ENCODE measurements at regions not wholly inside any gene's neighbourhood (a gene's known extent, or its start where the extent isn't known, plus 50 kb on each side); places are given as distances from the start of the nearest gene placed in this dataset.

DNA sequence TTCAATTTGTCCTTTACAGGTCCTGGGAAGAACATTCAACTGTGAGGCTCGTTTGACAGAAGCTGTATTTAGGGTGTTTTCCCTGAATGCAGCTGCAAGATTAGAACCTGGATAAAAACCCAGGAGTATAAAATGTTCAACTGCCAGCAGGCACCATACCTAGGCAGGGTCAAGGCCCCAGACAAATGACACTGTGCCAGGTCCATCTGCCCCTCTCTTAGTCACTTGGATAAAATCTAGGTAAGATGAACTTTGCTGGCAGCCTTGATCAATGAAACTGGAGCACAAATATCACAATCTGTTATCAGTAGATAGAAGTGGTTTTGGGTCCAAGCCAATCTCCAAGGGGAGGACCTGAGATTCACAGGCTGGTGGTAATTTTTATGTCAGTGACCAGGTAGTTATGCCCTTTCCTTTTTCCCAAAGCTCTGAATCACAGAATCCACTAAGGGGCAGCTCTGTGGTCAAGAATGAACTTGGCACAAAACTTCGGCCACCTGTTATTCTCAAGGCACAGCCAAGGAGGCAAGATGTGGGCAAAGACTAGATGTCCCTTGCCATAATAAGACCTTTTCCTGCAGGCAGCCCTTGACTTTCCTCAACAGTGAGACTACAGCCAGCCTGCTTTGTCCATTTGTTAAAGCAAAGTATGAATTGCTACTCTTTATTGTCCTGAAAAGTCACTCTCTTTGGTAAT, 501.0 kb downstream of the PPARGC1A start:
- no peak for DNase-seq

DNA sequence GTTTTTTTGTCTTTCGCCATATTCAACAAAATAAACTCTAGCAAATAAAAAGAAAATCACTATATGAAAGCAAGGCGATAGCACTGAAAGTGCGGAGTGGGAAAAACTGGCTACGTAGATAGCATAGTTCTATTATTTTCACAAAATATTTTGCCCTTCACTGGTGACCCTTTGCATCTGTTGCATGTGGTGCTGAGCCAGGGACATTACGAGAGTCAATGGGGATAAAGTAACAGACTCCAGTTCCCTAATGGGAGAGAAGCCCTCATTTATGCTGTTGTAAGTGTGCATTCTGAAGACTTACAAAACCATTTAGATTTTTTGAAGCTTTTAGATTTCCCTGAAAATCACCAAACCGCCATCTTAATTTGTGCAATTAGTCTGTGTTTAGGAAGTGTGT, 501.6 kb downstream of the PPARGC1A start:
- DNase-seq = no peak

- DNase-seq = no peak
These were observed 505.1 kb downstream of the PPARGC1A start for GRCh38 chr4:23384741-23385140.

GRCh38 chr4:23382879-23383278, 507.0 kb downstream of the PPARGC1A start:
- no peak for DNase-seq

GRCh38 chr4:23374259-23374658, 515.6 kb downstream of the PPARGC1A start:
- DNase-seq = no peak

- no peak for DNase-seq
These were observed 516.6 kb downstream of the PPARGC1A start for GRCh38 chr4:23373261-23373660.

GRCh38 chr4:23371533-23371932, 518.3 kb downstream of the PPARGC1A start:
- DNase-seq = no peak

GRCh38 chr4:23369331-23369730, 520.5 kb downstream of the PPARGC1A start:
- no peak for DNase-seq

GRCh38 chr4:23368081-23368697, 521.7 kb downstream of the PPARGC1A start:
- DNase-seq = no peak

DNA sequence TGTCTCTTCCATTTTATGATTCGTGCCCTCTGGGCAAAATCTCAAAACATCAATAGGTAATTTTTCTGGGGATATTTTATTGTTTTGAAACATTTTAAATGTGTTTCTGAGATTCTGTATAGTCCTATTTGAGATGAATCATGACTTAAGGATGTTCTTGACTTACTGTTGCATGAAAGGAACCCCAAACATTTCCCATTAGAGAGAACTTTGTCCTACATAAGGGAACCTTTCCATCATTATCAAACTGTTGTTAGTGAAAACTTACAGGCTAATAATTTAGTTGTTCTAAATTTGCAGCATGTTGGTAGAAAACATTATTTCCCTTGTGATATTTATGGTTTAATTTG, 523.3 kb downstream of the PPARGC1A start:
- no peak for DNase-seq

GRCh38 chr4:23365871-23366556, 523.8 kb downstream of the PPARGC1A start:
- no peak for DNase-seq

DNA sequence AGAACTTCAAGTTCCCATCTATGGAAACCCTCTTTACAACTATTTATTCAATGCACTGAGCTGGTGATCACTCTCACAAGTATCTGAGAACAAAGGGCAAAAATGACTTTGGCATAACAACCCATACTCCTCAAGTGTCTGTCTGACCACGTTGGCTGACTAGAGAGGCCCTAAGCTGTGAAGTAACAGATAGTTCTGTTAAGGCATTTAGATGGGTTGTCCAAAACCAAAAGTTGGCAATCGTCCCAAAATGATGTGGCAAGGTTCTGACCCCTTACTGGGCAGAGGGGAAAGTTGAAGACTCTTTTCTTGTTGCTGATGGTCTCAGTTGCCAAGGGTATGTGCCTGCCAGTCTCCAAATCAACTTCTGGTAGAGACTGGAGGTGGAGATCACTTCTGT, 524.8 kb downstream of the PPARGC1A start:
- DNase-seq = no peak

- no peak for DNase-seq
These were observed 525.7 kb downstream of the PPARGC1A start for GRCh38 chr4:23364167-23364566.

GRCh38 chr4:23361453-23361852, 528.4 kb downstream of the PPARGC1A start:
- no peak for DNase-seq

GRCh38 chr4:23360718-23361117, 529.1 kb downstream of the PPARGC1A start:
- DNase-seq = no peak

GRCh38 chr4:23355258-23355657, 534.6 kb downstream of the PPARGC1A start:
- DNase-seq = no peak

DNA sequence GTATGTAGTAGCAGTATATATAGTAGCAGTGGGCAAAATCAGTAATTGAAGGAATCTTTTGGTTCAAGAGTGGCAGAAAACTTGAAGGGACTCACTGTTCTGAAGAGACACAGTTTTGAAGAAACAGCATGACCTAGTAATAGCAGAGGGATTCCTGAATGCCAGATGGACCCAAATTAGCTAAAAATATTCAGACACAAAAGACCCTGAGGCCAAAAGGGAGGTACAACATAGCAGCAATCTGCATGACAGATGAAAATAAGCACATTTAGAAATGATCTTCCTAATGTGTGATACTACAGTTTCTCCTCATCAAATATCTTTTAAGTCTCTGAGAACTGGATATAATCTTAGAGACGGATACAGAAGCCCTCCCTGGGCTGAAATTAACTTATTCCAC, 536.6 kb downstream of the PPARGC1A start:
- DNase-seq = no peak

- no peak for DNase-seq
These were observed 540.9 kb downstream of the PPARGC1A start for GRCh38 chr4:23348789-23349498.

DNA sequence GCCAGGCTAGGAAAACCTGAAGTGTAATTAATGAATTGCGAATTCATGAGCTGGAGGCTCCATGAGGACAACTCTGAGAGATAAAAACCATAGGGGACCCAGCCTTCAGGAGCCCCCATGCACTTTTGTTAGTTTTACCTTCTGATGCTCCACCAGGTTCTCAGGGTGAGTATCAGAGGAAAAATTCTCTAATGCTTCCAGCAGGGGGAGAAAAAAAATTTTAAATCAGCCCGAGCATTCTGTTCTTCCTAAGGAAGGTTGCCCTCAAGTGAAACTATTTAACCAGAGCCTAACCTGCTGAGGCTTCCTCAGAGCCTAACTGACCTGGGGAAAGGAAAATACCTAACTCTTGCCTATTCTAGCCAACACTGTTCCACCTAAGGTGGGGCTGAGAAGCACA, 552.6 kb downstream of the PPARGC1A start:
- DNase-seq = no peak

- DNase-seq = peak; percentile 46
These were observed 555.6 kb downstream of the PPARGC1A start for GRCh38 chr4:23333946-23334878.

DNA sequence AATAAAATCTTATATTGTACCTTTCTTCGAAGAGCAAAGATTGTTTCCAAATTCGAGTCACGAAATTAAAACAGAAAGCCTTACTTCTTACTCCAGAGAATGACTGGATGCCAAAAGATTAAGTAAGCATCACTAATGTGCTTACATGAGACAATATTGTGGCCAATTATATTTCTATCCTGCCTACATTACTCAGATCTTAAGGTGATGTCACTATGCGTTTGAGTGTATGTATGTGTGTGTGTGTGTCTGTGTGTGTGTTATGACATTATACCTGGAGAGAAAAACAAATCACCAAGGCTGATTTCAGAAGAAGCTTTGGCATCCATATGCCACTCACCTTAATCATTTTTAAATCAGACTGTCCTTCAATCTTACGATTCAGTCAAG, 556.3 kb downstream of the PPARGC1A start:
- DNase-seq = no peak

DNA sequence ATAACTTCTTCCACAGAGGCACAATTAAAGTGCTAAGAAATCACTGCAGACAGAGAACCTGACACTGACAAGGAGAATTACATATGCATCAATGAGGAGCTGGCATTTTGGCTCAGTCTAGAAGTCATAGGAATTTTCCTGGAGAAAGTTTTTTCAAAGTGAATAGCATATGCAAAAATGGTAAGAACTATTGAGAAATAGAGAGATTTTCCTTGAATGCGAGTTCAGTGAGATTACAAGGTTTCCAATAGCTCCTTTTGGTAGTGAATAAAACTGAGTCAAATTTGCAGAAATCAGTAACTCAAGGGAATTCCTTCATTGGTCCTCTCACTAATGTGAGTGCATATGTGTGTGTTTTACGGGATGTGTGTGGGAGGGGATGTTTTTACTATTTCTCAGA, 557.5 kb downstream of the PPARGC1A start:
- no peak for DNase-seq

GRCh38 chr4:23327120-23327519, 562.7 kb downstream of the PPARGC1A start:
- no peak for DNase-seq

Data from NCI-H510A (cell line).